Neural cell (in vitro differentiated cells): ENCODE measurements at regions not wholly inside any gene's neighbourhood (a gene's known extent, or its start where the extent isn't known, plus 50 kb on each side); places are given as distances from the start of the nearest gene placed in this dataset.

Source experiments
- CTCF ChIP-seq: fragments of 450-650 bp; IDR thresholded peaks from 2 replicates; pipeline ENCODE4 v1.5.1; 2014; ENCODE audit warnings: antibody characterized with exemption, mild to moderate bottlenecking, moderate library complexity; ENCODE audit not compliant: poor library complexity, severe bottlenecking
- EP300 ChIP-seq: fragments of 450-650 bp; conservative IDR thresholded peaks from 2 replicates; pipeline ENCODE4 v1.6.1; 2014; ENCODE audit warnings: antibody characterized with exemption, mild to moderate bottlenecking, moderate library complexity; ENCODE audit not compliant: poor library complexity, severe bottlenecking
- EZH2 ChIP-seq: fragments of 200-600, 300-800 bp; shearing (Covaris generic), sonication (generic); IDR thresholded peaks from 2 replicates; pipeline ENCODE4 v1.6.1; 2014; ENCODE audit warnings: antibody characterized with exemption, low read length, borderline replicate concordance, mild to moderate bottlenecking; ENCODE audit not compliant: insufficient read depth, poor library complexity, severe bottlenecking
- MXI1 ChIP-seq: fragments of 450-650 bp; conservative IDR thresholded peaks from 2 replicates; pipeline ENCODE4 v1.6.1; 2014; ENCODE audit warnings: antibody characterized with exemption, mild to moderate bottlenecking; ENCODE audit not compliant: poor library complexity, severe bottlenecking
- POLR2AphosphoS5 ChIP-seq: IDR thresholded peaks from 2 replicates; pipeline ENCODE4 v1.6.1; 2012
- RAD21 ChIP-seq: fragments of 450-650 bp; conservative IDR thresholded peaks from 2 replicates; pipeline ENCODE4 v1.6.1; 2014; ENCODE audit warnings: antibody characterized with exemption, mild to moderate bottlenecking, moderate library complexity
- REST ChIP-seq: IDR thresholded peaks from 2 replicates; pipeline ENCODE4 v1.6.1; 2012; ENCODE audit warnings: borderline replicate concordance
- SMC3 ChIP-seq: fragments of 450-650 bp; conservative IDR thresholded peaks from 2 replicates; pipeline ENCODE4 v1.6.1; 2014; ENCODE audit warnings: antibody characterized with exemption, mild to moderate bottlenecking, moderate library complexity; ENCODE audit not compliant: poor library complexity
- TAF1 ChIP-seq: IDR thresholded peaks from 2 replicates; pipeline ENCODE4 v1.6.1; 2012; ENCODE audit warnings: low read depth

- TF ChIP-seq CTCF (no peak), EZH2 (no peak), RAD21 (no peak), POLR2AphosphoS5 (no peak), MXI1 (no peak), EP300 (no peak), TAF1 (no peak), REST (no peak), SMC3 (no peak)
These were observed 266.6 kb downstream of the MEX3B start for GRCh38 chr15:81779181-81779580.
